ENCODE measurements at regions not wholly inside any gene's neighbourhood (a gene's known extent, or its start where the extent isn't known, plus 50 kb on each side); places are given as distances from the start of the nearest gene placed in this dataset.
"Not testable (repeated sequence)": the region's sequence is repeated elsewhere in the genome, so short reads cannot be mapped to it uniquely, and the experiment has no call there.

GRCh38 chr4:54409270-54409817 lies 180.3 kb downstream of the PDGFRA start:
- not testable (repeated sequence) for DNase-seq

- no peak for DNase-seq
These were observed 185.5 kb downstream of the PDGFRA start for GRCh38 chr4:54414545-54414944.

GRCh38 chr4:54417476-54417875 lies 188.4 kb downstream of the PDGFRA start:
- no peak for DNase-seq

- DNase-seq: no peak
These were observed 189.4 kb downstream of the PDGFRA start for GRCh38 chr4:54418468-54418867.

- no peak for DNase-seq
These were observed 194.0 kb downstream of the PDGFRA start for GRCh38 chr4:54423066-54423465.

GRCh38 chr4:54427826-54428225 lies 198.7 kb downstream of the PDGFRA start:
- DNase-seq: no peak

- DNase-seq: no peak
These were observed 199.8 kb downstream of the PDGFRA start for GRCh38 chr4:54428940-54429339.

GRCh38 chr4:54433686-54434085 lies 204.6 kb downstream of the PDGFRA start:
- DNase-seq: no peak

GRCh38 chr4:54439831-54440243 lies 210.7 kb downstream of the PDGFRA start:
- peak; percentile 75 for DNase-seq

GRCh38 chr4:54440394-54441136 lies 211.5 kb downstream of the PDGFRA start:
- DNase-seq: peak; percentile 13

GRCh38 chr4:54445866-54446265 lies 211.9 kb upstream of the KIT start:
- DNase-seq: no peak

- DNase-seq: no peak
These were observed 211.2 kb upstream of the KIT start for GRCh38 chr4:54446581-54446980.

GRCh38 chr4:54447304-54447703 lies 210.5 kb upstream of the KIT start:
- no peak for DNase-seq

GRCh38 chr4:54449999-54450398 lies 207.8 kb upstream of the KIT start:
- no peak for DNase-seq

- not testable (repeated sequence) for DNase-seq
These were observed 190.8 kb upstream of the KIT start for GRCh38 chr4:54466960-54467359.

- DNase-seq: peak; percentile 27
These were observed 184.6 kb upstream of the KIT start for GRCh38 chr4:54473077-54473545.

GRCh38 chr4:54473798-54474197 lies 184.0 kb upstream of the KIT start:
- no peak for DNase-seq

- no peak for DNase-seq
These were observed 182.2 kb upstream of the KIT start for GRCh38 chr4:54475546-54475945.

GRCh38 chr4:54482529-54483200 lies 175.1 kb upstream of the KIT start:
- no peak for DNase-seq

- DNase-seq: peak; percentile 81
These were observed 173.4 kb upstream of the KIT start for GRCh38 chr4:54484383-54484782.

- DNase-seq: no peak
These were observed 170.3 kb upstream of the KIT start for GRCh38 chr4:54487491-54487890.

- no peak for DNase-seq
These were observed 163.9 kb upstream of the KIT start for GRCh38 chr4:54493862-54494261.

- no peak for DNase-seq
These were observed 162.7 kb upstream of the KIT start for GRCh38 chr4:54495091-54495490.

- DNase-seq: no peak
These were observed 162.1 kb upstream of the KIT start for GRCh38 chr4:54495641-54496040.
